SW 1271 (cell line): ENCODE measurements at regions not wholly inside any gene's neighbourhood (a gene's known extent, or its start where the extent isn't known, plus 50 kb on each side); places are given as distances from the start of the nearest gene placed in this dataset.

Experiments
- DNase-seq, 2 experiments: peaks; one replicate each; lab custom pipeline; 2025; lab: John Stamatoyannopoulos, UW

GRCh38 chr1:29865051-29865450 is 628.7 kb downstream of the PTPRU start:
- DNase-seq: no peak

GRCh38 chr1:29864431-29865022 is 628.2 kb downstream of the PTPRU start:
- DNase-seq: no peak

GRCh38 chr1:29861922-29862321 is 625.6 kb downstream of the PTPRU start:
- no peak for DNase-seq

GRCh38 chr1:29861446-29861845 is 625.1 kb downstream of the PTPRU start:
- DNase-seq: no peak

- no peak for DNase-seq
Measured at GRCh38 chr1:29860681-29861080, 624.4 kb downstream of the PTPRU start.

GRCh38 chr1:29860056-29860455 is 623.7 kb downstream of the PTPRU start:
- DNase-seq: no peak

- DNase-seq: no peak
Measured at GRCh38 chr1:29859126-29859525, 622.8 kb downstream of the PTPRU start.

- no peak for DNase-seq
Measured at GRCh38 chr1:29858646-29859045, 622.3 kb downstream of the PTPRU start.

GRCh38 chr1:29856340-29857114 is 620.2 kb downstream of the PTPRU start:
- no peak for DNase-seq

- no peak for DNase-seq
Measured at GRCh38 chr1:29855561-29856160, 619.3 kb downstream of the PTPRU start.

GRCh38 chr1:29854700-29855276 is 618.5 kb downstream of the PTPRU start:
- no peak for DNase-seq

- DNase-seq: no peak
Measured at GRCh38 chr1:29853716-29854330, 617.5 kb downstream of the PTPRU start.

GRCh38 chr1:29852248-29852647 is 615.9 kb downstream of the PTPRU start:
- no peak for DNase-seq

GRCh38 chr1:29851691-29852090 is 615.4 kb downstream of the PTPRU start:
- no peak for DNase-seq

GRCh38 chr1:29849991-29850757 is 613.9 kb downstream of the PTPRU start:
- no peak for DNase-seq

GRCh38 chr1:29849038-29849750 is 612.9 kb downstream of the PTPRU start:
- DNase-seq: peak; percentile 6 to 34

- DNase-seq: no peak
Measured at GRCh38 chr1:29845910-29846309, 609.6 kb downstream of the PTPRU start.

- no peak for DNase-seq
Measured at GRCh38 chr1:29842130-29842529, 605.8 kb downstream of the PTPRU start.

- no peak for DNase-seq
Measured at GRCh38 chr1:29839726-29840125, 603.4 kb downstream of the PTPRU start.

- DNase-seq: no peak
Measured at GRCh38 chr1:29838738-29839320, 602.5 kb downstream of the PTPRU start.
